IMR-90 (cell line): ENCODE measurements at regions not wholly inside any gene's neighbourhood (a gene's known extent, or its start where the extent isn't known, plus 50 kb on each side); places are given as distances from the start of the nearest gene placed in this dataset.

Experiments used
- ATAC-seq: fragments of 200-7000 bp; cut with Tn5 transposase; 2 replicates; pipeline ENCODE4 v1.9.1; 2020; ENCODE audit warnings: low read depth, mild to moderate bottlenecking, moderate library complexity
- BruUV-seq: library from RNA; stranded (reverse); fragments of 400-500 nt; replicated peaks from 2 replicates; lab custom pipeline; 2021; lab: Mats Ljungman, UMichigan
- CTCF ChIA-PET: fragments of 300-600 bp; formaldehyde crosslinking; extraction: SDS; loops from one replicate; lab custom pipeline; 2021; ENCODE audit warnings: antibody characterized with exemption; lab: Yijun Ruan, JAX
- POLR2A ChIA-PET: fragments of 300-600 bp; sonication (Branson Sonifier 250); formaldehyde crosslinking; loops from one replicate; lab custom pipeline; 2022; ENCODE audit warnings: antibody characterized with exemption; ENCODE audit not compliant: unreplicated experiment; lab: Charles Lee
- DNase-seq: peaks from one replicate; pipeline ENCODE4 v3.0.0; 2013
- H2AFZ ChIP-seq: replicated peaks from 2 replicates; pipeline ENCODE3; 2013; ENCODE audit warnings: low read length, mild to moderate bottlenecking; ENCODE audit not compliant: poor library complexity
- H2AK5ac ChIP-seq: 2 replicates; pipeline ENCODE4 v1.6.1; 2013; ENCODE audit warnings: low read depth, low read length, inconsistent platforms
- H2AK9ac ChIP-seq: replicated peaks from 2 replicates; pipeline ENCODE3; 2013; ENCODE audit warnings: mild to moderate bottlenecking, low read depth, low read length, moderate library complexity; ENCODE audit not compliant: poor library complexity
- H2BK120ac ChIP-seq: 2 replicates; pipeline ENCODE4 v1.6.1; 2013; ENCODE audit warnings: low read depth, low read length, inconsistent platforms
- H2BK15ac ChIP-seq: 3 replicates; pipeline ENCODE4 v1.6.1; 2013; ENCODE audit warnings: low read depth, low read length, inconsistent platforms
- H2BK20ac ChIP-seq: 2 replicates; pipeline ENCODE4 v1.6.1; 2013; ENCODE audit warnings: low read depth, mild to moderate bottlenecking, inconsistent platforms, low read length, moderate library complexity
- H2BK5ac ChIP-seq: 2 replicates; pipeline ENCODE4 v1.6.1; 2013; ENCODE audit warnings: mild to moderate bottlenecking, low read depth, low read length, inconsistent platforms; ENCODE audit not compliant: poor library complexity, severe bottlenecking
- H3K14ac ChIP-seq: replicated peaks from 2 replicates; pipeline ENCODE4 v1.6.1; 2013; ENCODE audit warnings: low read depth, low read length, inconsistent platforms
- H3K18ac ChIP-seq: 2 replicates; pipeline ENCODE4 v1.6.1; 2013; ENCODE audit warnings: low read depth, low read length, control low read depth
- H3K23ac ChIP-seq: 2 replicates; pipeline ENCODE4 v1.6.1; 2013; ENCODE audit warnings: low read depth, low read length, inconsistent platforms
- H3K27ac ChIP-seq: 2 replicates; pipeline ENCODE4 v1.5.1; 2013; ENCODE audit warnings: mild to moderate bottlenecking, control low read depth, low read length; ENCODE audit not compliant: insufficient read depth
- H3K27me3 ChIP-seq: 2 replicates; pipeline ENCODE4 v1.6.1; 2013; ENCODE audit warnings: low read length; ENCODE audit not compliant: control insufficient read depth, insufficient read depth
- H3K36me3 ChIP-seq: 2 replicates; pipeline ENCODE4 v1.6.1; 2013; ENCODE audit warnings: low read length, mixed read lengths; ENCODE audit not compliant: control insufficient read depth, insufficient read depth
- H3K4ac ChIP-seq: 2 replicates; pipeline ENCODE4 v1.6.1; 2013; ENCODE audit warnings: low read depth, low read length, inconsistent platforms
- H3K4me1 ChIP-seq: 2 replicates; pipeline ENCODE4 v1.6.1; 2013; ENCODE audit warnings: low read length, mixed read lengths; ENCODE audit not compliant: control insufficient read depth, insufficient read depth
- H3K4me2 ChIP-seq: 2 replicates; pipeline ENCODE4 v1.6.1; 2013; ENCODE audit warnings: low read depth, mild to moderate bottlenecking, control low read depth, low read length, moderate library complexity
- H3K4me3 ChIP-seq: 2 replicates; pipeline ENCODE4 v1.5.1; 2013; ENCODE audit warnings: low read depth, mild to moderate bottlenecking, control low read depth, low read length, moderate library complexity; ENCODE audit not compliant: insufficient read depth
- H3K56ac ChIP-seq: 2 replicates; pipeline ENCODE4 v1.6.1; 2013; ENCODE audit warnings: low read length, inconsistent platforms; ENCODE audit not compliant: insufficient read depth; ENCODE audit errors: extremely low read depth
- H3K79me1 ChIP-seq, 2 experiments: 2 replicates each; pipeline ENCODE4 v1.6.1; 2013; ENCODE audit warnings: low read length in 2 of 2, inconsistent platforms in 1 of 2, low read depth in 1 of 2
- H3K9ac ChIP-seq: 2 replicates; pipeline ENCODE4 v1.6.1; 2013; ENCODE audit warnings: low read depth, low read length, control low read depth
- H3K9me1 ChIP-seq: 2 replicates; pipeline ENCODE4 v1.6.1; 2013; ENCODE audit warnings: low read length, inconsistent platforms; ENCODE audit not compliant: insufficient read depth
- H3K9me3 ChIP-seq: 2 replicates; pipeline ENCODE4 v1.6.1; 2013; ENCODE audit warnings: low read length; ENCODE audit not compliant: control insufficient read depth, insufficient read depth
- H4K20me1 ChIP-seq: 2 replicates; pipeline ENCODE4 v1.6.1; 2013; ENCODE audit warnings: low read length, inconsistent platforms; ENCODE audit not compliant: insufficient read depth
- H4K5ac ChIP-seq: 2 replicates; pipeline ENCODE4 v1.6.1; 2013; ENCODE audit warnings: mild to moderate bottlenecking, low read depth, low read length, control low read depth
- H4K8ac ChIP-seq, 2 experiments: 2 replicates each; pipeline ENCODE4 v1.6.1; 2013; ENCODE audit warnings: low read depth in 2 of 2, low read length in 2 of 2, control low read depth in 1 of 2, inconsistent platforms in 1 of 2
- H4K91ac ChIP-seq: 2 replicates; pipeline ENCODE4 v1.6.1; 2013; ENCODE audit warnings: low read depth, low read length, inconsistent platforms; ENCODE audit not compliant: insufficient read depth
- CEBPB ChIP-seq: IDR thresholded peaks from 2 replicates; pipeline ENCODE4 v1.6.1; 2012; ENCODE audit warnings: low read depth, low read length, improper control_type of control experiment
- MAZ ChIP-seq: IDR thresholded peaks from 2 replicates; pipeline ENCODE4 v1.6.1; 2012; ENCODE audit warnings: low read depth, mild to moderate bottlenecking, low read length, improper control_type of control experiment, moderate library complexity, borderline replicate concordance
- NFE2L2 ChIP-seq: fragments of 150-350 bp; IDR thresholded peaks from 2 replicates; pipeline ENCODE4 v1.6.1; 2016; ENCODE audit warnings: low read depth, mild to moderate bottlenecking, low read length
- WGBS, 2 experiments: methylation state at CpG; one replicate each; pipeline versions ENCODE4 v1.1.5 to v1.1.7; 2013; ENCODE audit warnings: missing lambda C conversion rate in 2 of 2; ENCODE audit not compliant: insufficient read length in 1 of 2; ENCODE audit errors: extremely low coverage in 2 of 2; 5-methylcytosine and 5-hydroxymethylcytosine counted together
- dilution Hi-C: fragments of 300-500 bp; cut with HindIII; formaldehyde crosslinking; loops from one replicate; pipeline ENCODE4 v1.14.3; 2018; ENCODE audit warnings: low sequenced_read_pairs; ENCODE audit not compliant: unreplicated experiment
- in situ Hi-C: fragments of 300-500 bp; cut with MboI; formaldehyde crosslinking; loops from 3 replicates; pipeline ENCODE4 v1.14.3; 2019; ENCODE audit warnings: low sequenced_read_pairs, inconsistent platforms, mixed read lengths
- intact Hi-C: fragments of 100-400 bp; cut with micrococcal nuclease; formaldehyde crosslinking; loops from 2 replicates; pipeline ENCODE4 v1.10.0; 2022

- CTCF ChIA-PET: no interaction called here
- TF ChIP-seq NFE2L2 (no peak), CEBPB (no peak), MAZ (peak; percentile 71)
- H3K56ac ChIP-seq: peak overlapping the region; percentile 12
- H3K27ac ChIP-seq: peak overlapping the region; percentile 65
- H3K4me2 ChIP-seq: no peak overlapping the region
- no peak overlapping the region for H3K4me3 ChIP-seq
- H3K36me3 ChIP-seq: no peaks in the 10 kb centered on the region
- no peaks in the 10 kb centered on the region for H3K27me3 ChIP-seq
- peaks cover 17% of the 10 kb centered on the region for H3K9me1 ChIP-seq
- 55% methylated on average over 3 of the region's 3 CpGs; no CpG with 5 or more reads in 1 of the 2 experiments for WGBS, 2 experiments
- peak overlapping the region; percentile 99 for H2BK15ac ChIP-seq
- H4K20me1 ChIP-seq: no peaks in the 10 kb centered on the region
- peak overlapping the region; percentile 100 for H2BK5ac ChIP-seq
- DNase-seq: peak; percentile 33
- H3K4ac ChIP-seq: peak overlapping the region; percentile 86
- peaks cover 3% of the 10 kb centered on the region for H3K9me3 ChIP-seq
- peak overlapping the region; percentile 77 for H3K14ac ChIP-seq
- H4K91ac ChIP-seq: peak overlapping the region; percentile 92
- peak overlapping the region; percentile 82 to 90 for H4K8ac ChIP-seq
- no peak overlapping the region for H3K9ac ChIP-seq
- no TSS peak for BruUV-seq
- H3K79me1 ChIP-seq: peaks cover 19 to 40% of the 10 kb centered on the region in 2 experiments
- dilution Hi-C loops: no loop called here
- peak overlapping the region; percentile 93 for H2BK120ac ChIP-seq
- peak overlapping the region; percentile 13 for H3K23ac ChIP-seq
- peak overlapping the region; percentile 22 for H2AK9ac ChIP-seq
- no peak for ATAC-seq
- intact Hi-C loops: no loop called here
- peak overlapping the region; percentile 92 for H2BK20ac ChIP-seq
- peak overlapping the region; percentile 95 for H2AK5ac ChIP-seq
- H3K18ac ChIP-seq: peak overlapping the region; percentile 94
- H3K4me1 ChIP-seq: peaks cover 30% of the 10 kb centered on the region
- peak overlapping the region; percentile 97 for H4K5ac ChIP-seq
- peak overlapping the region; percentile 16 for H2AFZ ChIP-seq
- POLR2A ChIA-PET: no interaction called here
- in situ Hi-C loops: no loop called here
Measured at GRCh38 chr5:14032918-14033317, 88.4 kb upstream of the DNAH5 start.
